B cell (primary cell): ENCODE measurements at regions not wholly inside any gene's neighbourhood (a gene's known extent, or its start where the extent isn't known, plus 50 kb on each side); places are given as distances from the start of the nearest gene placed in this dataset.

Experiments used
- ATAC-seq: fragments of 200-7000 bp; cut with Tn5 transposase; one replicate; pipeline ENCODE4 v1.10.0; 2021; ENCODE audit warnings: low read depth, mild to moderate bottlenecking, moderate number of reproducible peaks, moderate library complexity
- CTCF ChIA-PET: fragments of 350-600 bp; sonication (Branson Sonifier 250); formaldehyde crosslinking; loops from one replicate; lab custom pipeline; 2021; ENCODE audit warnings: antibody characterized with exemption, inconsistent platforms; lab: Charles Lee
- POLR2A ChIA-PET: fragments of 350-600 bp; sonication (Branson Sonifier 250); formaldehyde crosslinking; loops from one replicate; lab custom pipeline; 2021; ENCODE audit warnings: antibody characterized with exemption; lab: Charles Lee
- DNase-seq: peaks from one replicate; pipeline ENCODE4 v3.0.0; 2013
- H2AFZ ChIP-seq: 2 replicates; pipeline ENCODE4 v1.6.1; 2012; ENCODE audit warnings: mild to moderate bottlenecking, low read depth, low read length; ENCODE audit not compliant: insufficient read depth, poor library complexity, severe bottlenecking
- H3K27ac ChIP-seq, 2 donors: 1 replicate in 1 of 2; 2 replicates in 1 of 2; pipeline ENCODE4 v1.5.1; 2012 to 2013; ENCODE audit warnings: low read length in 2 of 2, mild to moderate bottlenecking in 2 of 2, moderate library complexity in 1 of 2
- H3K27me3 ChIP-seq, 4 experiments: fragments of 200-600 bp in 1 of 4; sonication (generic) in 1 of 4; replicated peaks in 1 of 4; 1 replicate in 2 of 4; 2 replicates in 2 of 4; pipeline versions ENCODE4 v1.6.1 to v1.7.0; 2013 to 2016; ENCODE audit warnings: low read length in 3 of 4, mild to moderate bottlenecking in 2 of 4, mixed read lengths in 1 of 4, moderate library complexity in 1 of 4; ENCODE audit not compliant: insufficient read depth in 4 of 4, control insufficient read depth in 3 of 4; ENCODE audit errors: control extremely low read depth in 1 of 4
- H3K36me3 ChIP-seq, 2 experiments: replicated peaks in 1 of 2; 1 replicate in 1 of 2; 2 replicates in 1 of 2; pipeline versions ENCODE4 v1.6.1 to v1.7.1; 2013; ENCODE audit warnings: low read length in 1 of 2; ENCODE audit not compliant: insufficient read depth in 2 of 2, control insufficient read depth in 1 of 2; ENCODE audit errors: control extremely low read depth in 1 of 2, extremely low read depth in 1 of 2
- H3K4me1 ChIP-seq, 2 donors: fragments of 200-600 bp in 1 of 2; sonication (generic) in 1 of 2; 1 replicate in 1 of 2; 2 replicates in 1 of 2; pipeline versions ENCODE4 v1.5.1 to v1.6.1; 2013 to 2017; ENCODE audit warnings: low read length in 2 of 2; ENCODE audit not compliant: control insufficient read depth in 2 of 2, insufficient read depth in 2 of 2
- H3K4me2 ChIP-seq: replicated peaks from 2 replicates; pipeline ENCODE3; 2012; ENCODE audit warnings: mild to moderate bottlenecking, low read depth, low read length; ENCODE audit not compliant: poor library complexity, severe bottlenecking
- H3K4me3 ChIP-seq, 5 experiments: fragments of 200-600 bp in 1 of 5; sonication (generic) in 1 of 5; 1 replicate in 3 of 5; 2 replicates in 2 of 5; pipeline versions ENCODE4 v1.5.1 to v1.7.0; 2011 to 2016; ENCODE audit warnings: low read length in 4 of 5, mild to moderate bottlenecking in 4 of 5, low read depth in 2 of 5, control low read depth in 1 of 5, moderate library complexity in 1 of 5; ENCODE audit not compliant: insufficient read depth in 1 of 5; ENCODE audit errors: control extremely low read depth in 1 of 5, extremely low read depth in 1 of 5
- H3K79me2 ChIP-seq: fragments of 200-600 bp; sonication (generic); one replicate; pipeline ENCODE4 v1.6.0; 2016; ENCODE audit warnings: low read length; ENCODE audit not compliant: control insufficient read depth, insufficient read depth
- H3K9ac ChIP-seq: fragments of 200-600 bp; sonication (generic); 2 replicates; pipeline ENCODE4 v1.6.1; 2017; ENCODE audit warnings: mild to moderate bottlenecking, low read length, moderate library complexity
- H3K9me3 ChIP-seq, 3 donors: one replicate each; pipeline versions ENCODE4 v1.6.1 to v1.7.1; 2013; ENCODE audit warnings: low read length in 2 of 3; ENCODE audit not compliant: control insufficient read depth in 2 of 3, insufficient read depth in 1 of 3; ENCODE audit errors: control extremely low read depth in 1 of 3
- H4K20me1 ChIP-seq: 2 replicates; pipeline ENCODE4 v1.6.0; 2012; ENCODE audit warnings: mild to moderate bottlenecking, low read length; ENCODE audit not compliant: insufficient read depth, control insufficient read depth, poor library complexity, severe bottlenecking
- H3K27ac Mint-ChIP-seq: one replicate; pipeline ENCODE4 v1.8.0; 2021; ENCODE audit warnings: mixed read lengths
- H3K27me3 Mint-ChIP-seq: one replicate; pipeline ENCODE4 v1.8.0; 2021; ENCODE audit warnings: mixed read lengths
- H3K4me1 Mint-ChIP-seq: one replicate; pipeline ENCODE4 v1.8.0; 2021; ENCODE audit warnings: mixed read lengths
- H3K4me3 Mint-ChIP-seq: one replicate; pipeline ENCODE4 v1.8.0; 2021; ENCODE audit warnings: mixed read lengths
- H3K9me3 Mint-ChIP-seq: one replicate; pipeline ENCODE4 v1.8.0; 2022; ENCODE audit warnings: mixed read lengths; ENCODE audit not compliant: insufficient read depth
- EZH2 ChIP-seq: IDR thresholded peaks from 2 replicates; pipeline ENCODE4 v1.6.1; 2012; ENCODE audit warnings: borderline replicate concordance, low read depth, mild to moderate bottlenecking, moderate library complexity, low read length; ENCODE audit not compliant: insufficient read depth, poor library complexity, severe bottlenecking
- WGBS: methylation state at CpG from one replicate; pipeline ENCODE4 v1.1.5; 2013; ENCODE audit warnings: missing lambda C conversion rate; ENCODE audit not compliant: insufficient coverage; 5-methylcytosine and 5-hydroxymethylcytosine counted together
- intact Hi-C: fragments of 100-400 bp; cut with micrococcal nuclease; formaldehyde crosslinking; loops from one replicate; pipeline ENCODE4 v1.10.0; 2022
- TF ChIP-seq, protein P1 (sequence below): fragments of 200-600 bp; IDR thresholded peaks from one replicate; pipeline ENCODE4 v1.8.0; 2022; ENCODE audit warnings: antibody characterized with exemption, mild to moderate bottlenecking

GRCh38 chr5:74342182-74342581, 298.3 kb downstream of the ENC1 start:
- Histone ChIP-seq H3K4me3 (no peak overlapping the region), H3K9me3 (no peaks in the 10 kb centered on the region), H3K27ac (no peak overlapping the region), H3K4me1 (no peaks in the 10 kb centered on the region), H3K9ac (no peak overlapping the region), H3K79me2 (no peaks in the 10 kb centered on the region), H2AFZ (no peak overlapping the region), H4K20me1 (no peaks in the 10 kb centered on the region), H3K27me3 (no peaks in the 10 kb centered on the region), H3K36me3 (no peaks in the 10 kb centered on the region), H3K4me2 (no peak overlapping the region)
- POLR2A ChIA-PET = no interaction called here
- DNase-seq (no peak), ATAC-seq (no peak)
- CTCF ChIA-PET = no interaction called here
- Mint-ChIP-seq H3K9me3 (no peaks in the 10 kb centered on the region), H3K27me3 (peaks cover 16% of the 10 kb centered on the region), H3K4me3 (no peak overlapping the region), H3K27ac (no peak overlapping the region), H3K4me1 (no peaks in the 10 kb centered on the region)
- TF ChIP-seq EZH2 = no peak
- TF ChIP-seq, protein P1, sequence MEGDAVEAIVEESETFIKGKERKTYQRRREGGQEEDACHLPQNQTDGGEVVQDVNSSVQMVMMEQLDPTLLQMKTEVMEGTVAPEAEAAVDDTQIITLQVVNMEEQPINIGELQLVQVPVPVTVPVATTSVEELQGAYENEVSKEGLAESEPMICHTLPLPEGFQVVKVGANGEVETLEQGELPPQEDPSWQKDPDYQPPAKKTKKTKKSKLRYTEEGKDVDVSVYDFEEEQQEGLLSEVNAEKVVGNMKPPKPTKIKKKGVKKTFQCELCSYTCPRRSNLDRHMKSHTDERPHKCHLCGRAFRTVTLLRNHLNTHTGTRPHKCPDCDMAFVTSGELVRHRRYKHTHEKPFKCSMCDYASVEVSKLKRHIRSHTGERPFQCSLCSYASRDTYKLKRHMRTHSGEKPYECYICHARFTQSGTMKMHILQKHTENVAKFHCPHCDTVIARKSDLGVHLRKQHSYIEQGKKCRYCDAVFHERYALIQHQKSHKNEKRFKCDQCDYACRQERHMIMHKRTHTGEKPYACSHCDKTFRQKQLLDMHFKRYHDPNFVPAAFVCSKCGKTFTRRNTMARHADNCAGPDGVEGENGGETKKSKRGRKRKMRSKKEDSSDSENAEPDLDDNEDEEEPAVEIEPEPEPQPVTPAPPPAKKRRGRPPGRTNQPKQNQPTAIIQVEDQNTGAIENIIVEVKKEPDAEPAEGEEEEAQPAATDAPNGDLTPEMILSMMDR = no peak
- WGBS = no CpG with 5 or more reads among the region's 2 CpGs
- intact Hi-C loops = no loop called here

- CTCF ChIA-PET = no interaction called here
Measured at GRCh38 chr5:74341221-74341620, 299.3 kb downstream of the ENC1 start.

More at GRCh38 chr5:74341221-74341620, 299.3 kb downstream of the ENC1 start:
- no peaks in the 10 kb centered on the region for H4K20me1 ChIP-seq
- H3K79me2 ChIP-seq = no peaks in the 10 kb centered on the region
- H3K27me3 ChIP-seq = no peaks in the 10 kb centered on the region
- TF ChIP-seq EZH2 = no peak
- TF ChIP-seq, protein P1 = no peak
- no CpG with 5 or more reads among the region's 2 CpGs for WGBS
- Mint-ChIP-seq H3K27ac (no peak overlapping the region), H3K4me3 (no peak overlapping the region), H3K4me1 (no peaks in the 10 kb centered on the region), H3K9me3 (no peaks in the 10 kb centered on the region), H3K27me3 (peaks cover 21% of the 10 kb centered on the region)
- no peak overlapping the region for H3K27ac ChIP-seq
- intact Hi-C loops = no loop called here
- no peak for DNase-seq
- H3K4me1 ChIP-seq = no peaks in the 10 kb centered on the region
- H3K9ac ChIP-seq = no peak overlapping the region
- H3K4me2 ChIP-seq = no peak overlapping the region
- no peaks in the 10 kb centered on the region for H3K36me3 ChIP-seq
- H3K4me3 ChIP-seq = no peak overlapping the region
- ATAC-seq = no peak
- POLR2A ChIA-PET = no interaction called here
- H3K9me3 ChIP-seq = no peaks in the 10 kb centered on the region
- no peak overlapping the region for H2AFZ ChIP-seq
